Mucosa of descending colon (tissue), 3 donors: ENCODE measurements at regions not wholly inside any gene's neighbourhood (a gene's known extent, or its start where the extent isn't known, plus 50 kb on each side); places are given as distances from the start of the nearest gene placed in this dataset.

Source experiments
- ATAC-seq: fragments of 200-7000 bp; cut with Tn5 transposase; one replicate; pipeline ENCODE4 v1.9.1; 2020; ENCODE audit warnings: mild to moderate bottlenecking, moderate library complexity
- DNase-seq, 3 donors: peaks; one replicate each; pipeline ENCODE4 v3.0.0-alpha.2; 2020
- H3K36me3 ChIP-seq: fragments of 200-600 bp; one replicate; pipeline ENCODE4 v1.8.0; 2021; ENCODE audit warnings: low read depth, mild to moderate bottlenecking
- H3K4me1 ChIP-seq: fragments of 200-600 bp; one replicate; pipeline ENCODE4 v1.8.0; 2021; ENCODE audit warnings: low read depth, mild to moderate bottlenecking
- H3K4me3 ChIP-seq: fragments of 200-600 bp; one replicate; pipeline ENCODE4 v1.8.0; 2021; ENCODE audit warnings: mild to moderate bottlenecking
- H3K9me3 ChIP-seq: fragments of 200-600 bp; one replicate; pipeline ENCODE4 v1.8.0; 2021; ENCODE audit warnings: mild to moderate bottlenecking
- intact Hi-C, 2 donors: fragments of 100-400 bp; cut with DNase I in 1 of 2; cut with micrococcal nuclease in 1 of 2; formaldehyde crosslinking; loops; one replicate each; pipeline versions ENCODE4 v1.11.0 to v1.11.1; 2022; cut with DNase I, micrococcal nuclease
- TF ChIP-seq, protein P1 (sequence below): fragments of 200-600 bp; IDR thresholded peaks from one replicate; pipeline ENCODE4 v1.8.0; 2022; ENCODE audit warnings: antibody characterized with exemption, mild to moderate bottlenecking
- donor health status: DM: no; HTN: no; CAD: no; lungs with moderate emphysema.
- donor health status: DM: no; HTN: no; CAD: no.
- donor health status: DM: no; HTN: yes; CAD: no.

DNA sequence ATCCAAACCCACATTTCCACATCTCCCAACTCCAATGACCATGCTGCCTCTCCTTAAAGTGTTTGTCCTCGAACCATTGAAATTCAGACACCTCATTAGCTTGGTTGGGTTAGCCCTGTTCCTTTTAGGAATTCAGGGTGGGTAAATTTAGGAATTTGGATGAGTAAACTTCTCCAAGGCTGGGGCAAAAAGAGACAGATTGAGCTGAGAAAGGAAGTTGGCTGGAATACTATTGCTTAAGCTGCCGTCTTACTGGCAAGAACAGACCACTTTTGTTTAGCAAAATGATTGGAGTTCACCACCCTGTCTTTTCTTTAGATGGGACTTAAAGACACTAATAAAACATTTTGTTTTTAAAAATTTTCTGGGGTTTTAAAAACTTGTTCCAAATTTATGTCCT, 143.6 kb upstream of the GDNF start:
- DNase-seq (no peak), ATAC-seq (no peak)
- no peaks in the 10 kb centered on the region for H3K4me1 ChIP-seq
- no peaks in the 10 kb centered on the region for H3K36me3 ChIP-seq
- H3K9me3 ChIP-seq, result no peaks in the 10 kb centered on the region
- intact Hi-C loops, result no loop called here
- no peak overlapping the region for H3K4me3 ChIP-seq
- TF ChIP-seq, protein P1, sequence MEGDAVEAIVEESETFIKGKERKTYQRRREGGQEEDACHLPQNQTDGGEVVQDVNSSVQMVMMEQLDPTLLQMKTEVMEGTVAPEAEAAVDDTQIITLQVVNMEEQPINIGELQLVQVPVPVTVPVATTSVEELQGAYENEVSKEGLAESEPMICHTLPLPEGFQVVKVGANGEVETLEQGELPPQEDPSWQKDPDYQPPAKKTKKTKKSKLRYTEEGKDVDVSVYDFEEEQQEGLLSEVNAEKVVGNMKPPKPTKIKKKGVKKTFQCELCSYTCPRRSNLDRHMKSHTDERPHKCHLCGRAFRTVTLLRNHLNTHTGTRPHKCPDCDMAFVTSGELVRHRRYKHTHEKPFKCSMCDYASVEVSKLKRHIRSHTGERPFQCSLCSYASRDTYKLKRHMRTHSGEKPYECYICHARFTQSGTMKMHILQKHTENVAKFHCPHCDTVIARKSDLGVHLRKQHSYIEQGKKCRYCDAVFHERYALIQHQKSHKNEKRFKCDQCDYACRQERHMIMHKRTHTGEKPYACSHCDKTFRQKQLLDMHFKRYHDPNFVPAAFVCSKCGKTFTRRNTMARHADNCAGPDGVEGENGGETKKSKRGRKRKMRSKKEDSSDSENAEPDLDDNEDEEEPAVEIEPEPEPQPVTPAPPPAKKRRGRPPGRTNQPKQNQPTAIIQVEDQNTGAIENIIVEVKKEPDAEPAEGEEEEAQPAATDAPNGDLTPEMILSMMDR, result no peak

DNA sequence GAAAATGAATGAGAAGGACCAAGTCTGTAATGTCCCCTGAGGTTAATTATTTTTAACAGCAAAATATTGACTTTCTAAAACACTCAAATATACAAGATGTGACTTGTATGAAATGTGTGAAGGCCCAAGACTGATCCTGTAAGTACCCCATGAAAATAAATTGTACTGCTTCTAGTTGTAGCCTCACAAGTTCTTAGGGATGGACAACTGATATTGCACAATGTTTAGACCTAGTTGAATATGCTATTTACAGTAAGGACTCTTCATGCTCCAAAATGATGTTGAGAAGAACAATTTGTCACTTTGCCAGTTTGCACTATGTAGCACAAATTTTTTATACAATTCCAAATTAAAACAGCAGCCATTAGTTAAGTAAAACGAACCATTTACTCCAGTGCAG, 139.7 kb upstream of the GDNF start:
- TF ChIP-seq, protein P1, result no peak
- no peak for DNase-seq
- H3K36me3 ChIP-seq, result no peaks in the 10 kb centered on the region
- intact Hi-C loops, result no loop called here
- no peak for ATAC-seq
- no peak overlapping the region for H3K4me3 ChIP-seq
- no peaks in the 10 kb centered on the region for H3K9me3 ChIP-seq
- no peaks in the 10 kb centered on the region for H3K4me1 ChIP-seq

DNA sequence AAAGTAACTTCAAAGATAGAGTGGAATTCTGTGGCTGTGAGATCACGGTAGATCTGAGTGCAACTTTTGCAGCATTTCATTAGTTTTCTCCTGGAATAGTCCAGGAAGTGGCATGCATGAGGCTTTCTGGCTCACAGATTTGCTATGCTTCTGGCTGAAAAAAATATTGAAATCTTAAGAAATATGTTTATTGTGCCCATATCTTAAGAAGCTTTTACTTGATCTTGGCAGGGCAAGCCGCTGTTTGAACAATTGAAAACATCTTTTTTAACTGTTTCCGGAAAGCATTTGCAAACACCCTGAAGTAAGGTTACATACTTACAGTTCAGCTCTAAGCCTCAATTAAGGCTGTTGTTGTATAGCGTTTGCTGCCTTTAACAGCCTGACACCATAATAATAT, 135.7 kb upstream of the GDNF start:
- Histone ChIP-seq H3K4me1 (no peaks in the 10 kb centered on the region), H3K36me3 (no peaks in the 10 kb centered on the region), H3K4me3 (no peak overlapping the region), H3K9me3 (no peaks in the 10 kb centered on the region)
- no peak for ATAC-seq
- intact Hi-C loops, result no loop called here
- TF ChIP-seq, protein P1, result no peak
- no peak for DNase-seq

DNA sequence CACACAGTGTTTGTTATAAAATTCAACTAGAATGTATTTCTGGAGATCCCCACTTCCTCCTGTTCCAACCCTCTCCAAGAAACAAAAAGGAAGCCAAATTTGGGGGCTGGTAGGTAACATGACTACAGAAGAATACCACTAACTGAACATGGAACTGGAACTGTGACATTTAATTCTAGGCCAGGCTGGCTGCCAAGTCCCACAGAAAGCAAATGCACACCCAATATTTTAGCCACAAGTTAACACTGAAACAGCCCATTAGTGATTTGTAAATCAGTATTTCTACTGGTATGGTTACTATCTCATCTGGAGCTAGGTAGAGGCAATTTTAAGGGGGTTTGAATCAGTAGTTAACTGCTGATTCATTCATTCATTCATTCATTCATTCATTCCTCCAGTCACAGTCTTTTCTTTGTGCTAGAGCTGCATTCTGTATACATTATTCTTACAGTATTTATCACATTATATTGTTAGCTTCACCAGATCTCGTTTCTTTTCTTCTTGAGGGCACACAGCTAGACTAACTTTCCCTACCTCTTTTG, 131.7 kb upstream of the GDNF start:
- intact Hi-C loops, result no loop called here
- ATAC-seq, result no peak
- Histone ChIP-seq H3K4me3 (no peak overlapping the region), H3K4me1 (no peaks in the 10 kb centered on the region), H3K36me3 (no peaks in the 10 kb centered on the region), H3K9me3 (no peaks in the 10 kb centered on the region)
- TF ChIP-seq, protein P1, result no peak
- DNase-seq, result no peak

DNA sequence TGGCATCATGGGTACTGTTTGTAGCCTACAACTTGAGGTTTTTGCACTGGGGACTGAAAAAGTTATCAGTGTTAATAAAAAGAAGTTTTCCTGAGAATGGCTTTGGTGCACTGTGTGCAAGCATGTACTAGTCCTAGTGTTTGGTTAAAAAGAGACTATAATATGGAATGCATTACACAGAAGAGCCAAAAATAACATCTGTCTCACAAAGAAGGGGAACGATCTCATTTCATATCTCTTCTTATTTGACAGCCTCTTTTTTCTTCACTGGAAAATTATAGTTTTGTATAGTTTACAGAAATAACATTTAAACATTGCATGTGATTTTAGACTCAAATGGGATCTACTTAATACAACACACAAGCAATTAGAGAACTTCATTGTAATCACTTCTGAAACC, 127.0 kb upstream of the GDNF start:
- intact Hi-C loops, result no loop called here
- Histone ChIP-seq H3K4me1 (no peaks in the 10 kb centered on the region), H3K36me3 (no peaks in the 10 kb centered on the region), H3K9me3 (no peaks in the 10 kb centered on the region), H3K4me3 (no peak overlapping the region)
- DNase-seq, result no peak
- TF ChIP-seq, protein P1, result no peak
- ATAC-seq, result no peak

DNA sequence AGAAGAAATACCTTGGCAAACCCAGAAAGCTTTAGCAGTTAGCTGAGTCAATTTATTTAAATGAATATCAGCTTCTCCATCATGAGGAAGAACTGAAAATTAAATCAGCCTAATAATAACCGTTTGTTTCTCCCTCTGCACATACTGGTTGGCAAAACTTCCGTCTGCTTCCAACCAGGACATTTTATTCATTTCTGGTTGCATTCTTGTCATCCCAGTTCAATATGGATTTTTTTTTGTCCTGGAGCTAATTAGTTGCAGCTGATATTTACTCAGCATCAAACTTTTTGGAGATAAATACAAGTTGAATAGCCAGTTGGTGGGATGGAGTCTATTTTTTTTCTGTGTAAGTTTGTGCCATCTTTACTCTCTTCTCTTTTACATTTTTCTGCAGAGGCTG, 126.5 kb upstream of the GDNF start:
- no peak for ATAC-seq
- H3K4me1 ChIP-seq, result no peaks in the 10 kb centered on the region
- TF ChIP-seq, protein P1, result no peak
- intact Hi-C loops, result no loop called here
- no peaks in the 10 kb centered on the region for H3K36me3 ChIP-seq
- H3K4me3 ChIP-seq, result no peak overlapping the region
- H3K9me3 ChIP-seq, result no peaks in the 10 kb centered on the region
- DNase-seq, result no peak
